HEK293 (cell line): ENCODE measurements at regions not wholly inside any gene's neighbourhood (a gene's known extent, or its start where the extent isn't known, plus 50 kb on each side); places are given as distances from the start of the nearest gene placed in this dataset.

Experiments
- CTCF ChIA-PET: fragments of 350-600 bp; formaldehyde crosslinking; extraction: SDS; loops from one replicate; lab custom pipeline; 2021; ENCODE audit warnings: antibody characterized with exemption; lab: Yijun Ruan, JAX
- POLR2A ChIA-PET: fragments of 300-600 bp; formaldehyde crosslinking; extraction: SDS; loops from one replicate; lab custom pipeline; 2020; ENCODE audit warnings: antibody characterized with exemption, inconsistent platforms; lab: Yijun Ruan, JAX
- H3K27ac ChIP-seq: fragments of 200-500 bp; sonication (Bioruptor generic); 2 replicates; pipeline ENCODE4 v1.5.1; 2014; ENCODE audit warnings: low read depth, low read length, control low read depth, inconsistent platforms; ENCODE audit errors: extremely low read depth
- H3K36me3 ChIP-seq, 2 experiments: fragments of 200-500 bp in 1 of 2; sonication (Bioruptor generic) in 1 of 2; 1 replicate in 1 of 2; 2 replicates in 1 of 2; pipeline ENCODE4 v1.5.1; 2014 to 2017; ENCODE audit warnings: inconsistent platforms in 2 of 2, low read length in 2 of 2; ENCODE audit not compliant: control insufficient read depth in 2 of 2, insufficient read depth in 1 of 2
- H3K4me1 ChIP-seq: fragments of 200-500 bp; sonication (Bioruptor generic); 2 replicates; pipeline ENCODE4 v1.5.1; 2014; ENCODE audit warnings: mild to moderate bottlenecking, low read length, inconsistent platforms; ENCODE audit not compliant: control insufficient read depth, insufficient read depth
- H3K4me3 ChIP-seq: 2 replicates; pipeline ENCODE4 v1.5.1; 2011; ENCODE audit warnings: low read depth, mild to moderate bottlenecking, control low read depth, low read length, moderate library complexity
- H3K9me3 ChIP-seq: fragments of 200-500 bp; sonication (Bioruptor generic); 2 replicates; pipeline ENCODE4 v1.5.1; 2014; ENCODE audit warnings: low read depth, low read length, inconsistent platforms; ENCODE audit not compliant: control insufficient read depth, insufficient read depth
- BCL11B ChIP-seq: fragments of 450-650 bp; formaldehyde crosslinking; IDR thresholded peaks from 2 replicates; pipeline ENCODE4 v1.5.1; 2016; ENCODE audit warnings: low read depth, missing biosample characterization, missing genetic modification characterization
- KLF10 ChIP-seq: fragments of 450-650 bp; IDR thresholded peaks from 2 replicates; pipeline ENCODE4 v1.5.1; 2018; ENCODE audit warnings: missing biosample characterization, mild to moderate bottlenecking, missing genetic modification characterization
- KLF16 ChIP-seq: fragments of 450-650 bp; formaldehyde crosslinking; IDR thresholded peaks from 2 replicates; pipeline ENCODE4 v1.5.1; 2017; ENCODE audit warnings: missing biosample characterization, missing genetic modification characterization
- MEIS1 ChIP-seq: sonication (generic); formaldehyde crosslinking; IDR thresholded peaks from 2 replicates; pipeline ENCODE4 v1.8.1; 2022; ENCODE audit warnings: missing genetic modification reagents, mild to moderate bottlenecking, borderline replicate concordance
- PRDM1 ChIP-seq: fragments of 450-650 bp; formaldehyde crosslinking; IDR thresholded peaks from 2 replicates; pipeline ENCODE4; 2016; ENCODE audit warnings: missing biosample characterization, missing genetic modification characterization
- ZBTB20 ChIP-seq: fragments of 450-650 bp; formaldehyde crosslinking; IDR thresholded peaks from 2 replicates; pipeline ENCODE4 v1.5.1; 2016; ENCODE audit warnings: missing biosample characterization, missing genetic modification characterization
- ZNF133 ChIP-seq: fragments of 450-650 bp; formaldehyde crosslinking; IDR thresholded peaks from 2 replicates; pipeline ENCODE4 v1.5.1; 2016; ENCODE audit warnings: missing biosample characterization, missing genetic modification characterization
- ZNF274 ChIP-seq, 2 experiments: fragments of 200-500 bp in 1 of 2; fragments of 450-650 bp in 1 of 2; sonication (Bioruptor generic) in 1 of 2; formaldehyde crosslinking in 1 of 2; IDR thresholded peaks; 2 replicates each; pipeline versions ENCODE4 v1.5.1 to v1.6.1; 2014 to 2016; ENCODE audit warnings: borderline replicate concordance in 1 of 2, inconsistent platforms in 1 of 2, low read length in 1 of 2, missing biosample characterization in 1 of 2, missing genetic modification characterization in 1 of 2
- ZNF501 ChIP-seq: fragments of 450-650 bp; formaldehyde crosslinking; IDR thresholded peaks from 2 replicates; pipeline ENCODE4 v1.5.1; 2016; ENCODE audit warnings: missing biosample characterization, missing genetic modification characterization
- ZNF514 ChIP-seq: fragments of 450-650 bp; formaldehyde crosslinking; IDR thresholded peaks from 2 replicates; pipeline ENCODE4 v1.5.1; 2016; ENCODE audit warnings: missing biosample characterization, missing genetic modification characterization
- ZNF549 ChIP-seq: fragments of 450-650 bp; IDR thresholded peaks from 2 replicates; pipeline ENCODE4 v1.5.1; 2018; ENCODE audit warnings: missing biosample characterization, missing genetic modification characterization, mild to moderate bottlenecking, inconsistent platforms, moderate library complexity
- ZNF571 ChIP-seq: fragments of 450-650 bp; formaldehyde crosslinking; IDR thresholded peaks from 2 replicates; pipeline ENCODE4 v1.5.0; 2017; ENCODE audit warnings: missing biosample characterization, missing genetic modification characterization
- ZNF629 ChIP-seq: fragments of 450-650 bp; formaldehyde crosslinking; IDR thresholded peaks from 2 replicates; pipeline ENCODE4 v1.5.1; 2017; ENCODE audit warnings: missing biosample characterization, missing genetic modification characterization
- ZNF654 ChIP-seq: fragments of 450-650 bp; formaldehyde crosslinking; IDR thresholded peaks from 2 replicates; pipeline ENCODE4 v1.5.1; 2016; ENCODE audit warnings: low read depth, missing biosample characterization, missing genetic modification characterization
- ZNF747 ChIP-seq: fragments of 450-650 bp; formaldehyde crosslinking; IDR thresholded peaks from 2 replicates; pipeline ENCODE4 v1.5.1; 2016; ENCODE audit warnings: missing biosample characterization, missing genetic modification characterization
- ZNF785 ChIP-seq: fragments of 450-650 bp; formaldehyde crosslinking; IDR thresholded peaks from 2 replicates; pipeline ENCODE4 v1.5.1; 2016; ENCODE audit warnings: missing biosample characterization, missing genetic modification characterization
- TF ChIP-seq, protein P1 (sequence below): fragments of 450-650 bp; formaldehyde crosslinking; IDR thresholded peaks from 2 replicates; pipeline ENCODE4 v1.5.1; 2017; ENCODE audit warnings: missing biosample characterization, missing genetic modification characterization
- TF ChIP-seq, protein P2 (sequence below): fragments of 450-650 bp; formaldehyde crosslinking; IDR thresholded peaks from 2 replicates; pipeline ENCODE4 v1.5.1; 2016; ENCODE audit warnings: missing biosample characterization, missing genetic modification characterization
- TF ChIP-seq, protein P3 (sequence below): sonication (generic); formaldehyde crosslinking; IDR thresholded peaks from 2 replicates; pipeline ENCODE4 v1.8.1; 2022; ENCODE audit warnings: mild to moderate bottlenecking, moderate library complexity, missing genetic modification reagents
- TF ChIP-seq, protein P4 (sequence below): fragments of 450-650 bp; formaldehyde crosslinking; IDR thresholded peaks from 2 replicates; pipeline ENCODE4 v1.5.1; 2016; ENCODE audit warnings: missing biosample characterization, missing genetic modification characterization
- TF ChIP-seq, protein P5 (sequence below): fragments of 450-650 bp; formaldehyde crosslinking; IDR thresholded peaks from 2 replicates; pipeline ENCODE4 v1.5.1; 2016; ENCODE audit warnings: missing biosample characterization, missing genetic modification characterization, low read depth

DNA sequence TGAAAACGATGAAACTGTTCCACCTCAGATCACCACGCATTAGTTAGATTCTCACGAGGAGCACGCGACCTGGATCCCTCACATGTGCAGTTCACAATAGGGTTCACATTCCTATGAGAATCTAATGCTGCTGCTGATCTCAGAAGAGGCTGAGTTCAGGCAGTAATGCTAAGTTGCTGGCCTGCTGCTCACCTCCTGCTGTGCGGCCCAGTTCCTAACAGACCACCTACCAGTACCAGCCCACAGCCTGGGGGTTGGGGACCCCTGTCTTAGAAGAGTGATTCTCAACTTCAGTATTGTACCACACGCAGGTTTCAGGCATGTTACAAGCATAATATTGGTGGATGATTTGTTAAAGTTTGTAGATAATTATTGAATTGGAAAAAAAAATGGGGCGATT lies 182.7 kb downstream of the BLID start:
- no peak for TF ChIP-seq KLF10 (tag by site-specific recombination)
- TF ChIP-seq PRDM1 (tag by site-specific recombination): no peak
- TF ChIP-seq ZNF571 (tag by site-specific recombination): no peak
- TF ChIP-seq, protein P1, sequence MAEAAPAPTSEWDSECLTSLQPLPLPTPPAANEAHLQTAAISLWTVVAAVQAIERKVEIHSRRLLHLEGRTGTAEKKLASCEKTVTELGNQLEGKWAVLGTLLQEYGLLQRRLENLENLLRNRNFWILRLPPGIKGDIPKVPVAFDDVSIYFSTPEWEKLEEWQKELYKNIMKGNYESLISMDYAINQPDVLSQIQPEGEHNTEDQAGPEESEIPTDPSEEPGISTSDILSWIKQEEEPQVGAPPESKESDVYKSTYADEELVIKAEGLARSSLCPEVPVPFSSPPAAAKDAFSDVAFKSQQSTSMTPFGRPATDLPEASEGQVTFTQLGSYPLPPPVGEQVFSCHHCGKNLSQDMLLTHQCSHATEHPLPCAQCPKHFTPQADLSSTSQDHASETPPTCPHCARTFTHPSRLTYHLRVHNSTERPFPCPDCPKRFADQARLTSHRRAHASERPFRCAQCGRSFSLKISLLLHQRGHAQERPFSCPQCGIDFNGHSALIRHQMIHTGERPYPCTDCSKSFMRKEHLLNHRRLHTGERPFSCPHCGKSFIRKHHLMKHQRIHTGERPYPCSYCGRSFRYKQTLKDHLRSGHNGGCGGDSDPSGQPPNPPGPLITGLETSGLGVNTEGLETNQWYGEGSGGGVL (tag by site-specific recombination): no peak
- TF ChIP-seq BCL11B: no peak
- TF ChIP-seq ZNF629: no peak
- TF ChIP-seq, protein P2, sequence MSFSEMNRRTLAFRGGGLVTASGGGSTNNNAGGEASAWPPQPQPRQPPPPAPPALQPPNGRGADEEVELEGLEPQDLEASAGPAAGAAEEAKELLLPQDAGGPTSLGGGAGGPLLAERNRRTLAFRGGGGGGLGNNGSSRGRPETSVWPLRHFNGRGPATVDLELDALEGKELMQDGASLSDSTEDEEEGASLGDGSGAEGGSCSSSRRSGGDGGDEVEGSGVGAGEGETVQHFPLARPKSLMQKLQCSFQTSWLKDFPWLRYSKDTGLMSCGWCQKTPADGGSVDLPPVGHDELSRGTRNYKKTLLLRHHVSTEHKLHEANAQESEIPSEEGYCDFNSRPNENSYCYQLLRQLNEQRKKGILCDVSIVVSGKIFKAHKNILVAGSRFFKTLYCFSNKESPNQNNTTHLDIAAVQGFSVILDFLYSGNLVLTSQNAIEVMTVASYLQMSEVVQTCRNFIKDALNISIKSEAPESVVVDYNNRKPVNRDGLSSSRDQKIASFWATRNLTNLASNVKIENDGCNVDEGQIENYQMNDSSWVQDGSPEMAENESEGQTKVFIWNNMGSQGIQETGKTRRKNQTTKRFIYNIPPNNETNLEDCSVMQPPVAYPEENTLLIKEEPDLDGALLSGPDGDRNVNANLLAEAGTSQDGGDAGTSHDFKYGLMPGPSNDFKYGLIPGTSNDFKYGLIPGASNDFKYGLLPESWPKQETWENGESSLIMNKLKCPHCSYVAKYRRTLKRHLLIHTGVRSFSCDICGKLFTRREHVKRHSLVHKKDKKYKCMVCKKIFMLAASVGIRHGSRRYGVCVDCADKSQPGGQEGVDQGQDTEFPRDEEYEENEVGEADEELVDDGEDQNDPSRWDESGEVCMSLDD (tag by site-specific recombination): no peak
- TF ChIP-seq, protein P3, sequence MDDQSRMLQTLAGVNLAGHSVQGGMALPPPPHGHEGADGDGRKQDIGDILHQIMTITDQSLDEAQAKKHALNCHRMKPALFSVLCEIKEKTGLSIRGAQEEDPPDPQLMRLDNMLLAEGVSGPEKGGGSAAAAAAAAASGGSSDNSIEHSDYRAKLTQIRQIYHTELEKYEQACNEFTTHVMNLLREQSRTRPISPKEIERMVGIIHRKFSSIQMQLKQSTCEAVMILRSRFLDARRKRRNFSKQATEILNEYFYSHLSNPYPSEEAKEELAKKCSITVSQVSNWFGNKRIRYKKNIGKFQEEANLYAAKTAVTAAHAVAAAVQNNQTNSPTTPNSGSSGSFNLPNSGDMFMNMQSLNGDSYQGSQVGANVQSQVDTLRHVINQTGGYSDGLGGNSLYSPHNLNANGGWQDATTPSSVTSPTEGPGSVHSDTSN (CRISPR knock-in tag): no peak
- no peak for TF ChIP-seq ZNF549 (tag by site-specific recombination)
- TF ChIP-seq, all 188 proteins: peak for 0
- Histone ChIP-seq H3K27ac (no peak overlapping the region), H3K4me3 (no peak overlapping the region), H3K9me3 (no peaks in the 10 kb centered on the region), H3K36me3 (no peaks in the 10 kb centered on the region), H3K4me1 (0 out of 2 replicates have a peak, but pooled peaks cover 8% of the 10 kb centered on the region)
- ChIA-PET CTCF (no interaction called here), POLR2A (no interaction called here)

DNA sequence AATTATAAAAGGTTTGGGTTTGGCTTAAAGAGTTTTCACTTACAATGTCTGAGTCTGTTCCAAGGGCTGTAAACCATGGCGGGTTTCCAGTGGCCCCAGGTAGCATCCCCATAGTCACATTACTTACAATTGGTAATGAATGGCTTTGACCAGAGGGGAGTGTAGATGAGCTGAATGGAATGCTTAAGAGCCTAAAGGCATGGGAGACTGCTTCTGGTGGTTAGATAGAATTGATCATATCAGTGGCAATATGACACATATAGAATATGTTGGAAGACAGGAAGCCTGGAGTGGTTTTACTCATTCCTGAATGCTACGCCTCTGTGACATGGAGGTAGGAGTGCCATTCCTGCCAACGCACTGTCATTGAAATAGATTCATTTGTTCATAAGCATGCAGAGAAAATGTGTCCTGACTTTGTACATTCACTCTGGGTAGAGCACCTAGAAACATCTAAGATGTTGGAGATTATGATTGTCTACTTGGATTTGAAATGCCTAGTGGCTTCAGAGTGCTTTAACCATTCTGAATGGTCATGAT lies 183.3 kb downstream of the BLID start:
- no peak overlapping the region for H3K27ac ChIP-seq
- H3K4me3 ChIP-seq: no peak overlapping the region
- no peaks in the 10 kb centered on the region for H3K9me3 ChIP-seq
- H3K36me3 ChIP-seq: no peaks in the 10 kb centered on the region
- POLR2A ChIA-PET: no interaction called here
- TF ChIP-seq ZNF654 (tag by site-specific recombination) (no peak), ZNF785 (tag by site-specific recombination) (no peak), ZNF274 (IDR thresholded peaks at IDR 0.05; ENCODE audit: low read length) (no peak), ZNF274 (tag by site-specific recombination; IDR thresholded peaks at IDR 0.05; ENCODE audit: borderline replicate concordance) (no peak), MEIS1 (no peak), ZNF501 (tag by site-specific recombination) (no peak), ZNF133 (tag by site-specific recombination) (no peak), ZNF747 (no peak), ZBTB20 (tag by site-specific recombination) (no peak), ZNF514 (tag by site-specific recombination) (no peak), KLF16 (tag by site-specific recombination) (no peak)
- TF ChIP-seq, protein P4, sequence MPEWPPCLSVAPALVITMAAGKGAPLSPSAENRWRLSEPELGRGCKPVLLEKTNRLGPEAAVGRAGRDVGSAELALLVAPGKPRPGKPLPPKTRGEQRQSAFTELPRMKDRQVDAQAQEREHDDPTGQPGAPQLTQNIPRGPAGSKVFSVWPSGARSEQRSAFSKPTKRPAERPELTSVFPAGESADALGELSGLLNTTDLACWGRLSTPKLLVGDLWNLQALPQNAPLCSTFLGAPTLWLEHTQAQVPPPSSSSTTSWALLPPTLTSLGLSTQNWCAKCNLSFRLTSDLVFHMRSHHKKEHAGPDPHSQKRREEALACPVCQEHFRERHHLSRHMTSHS (tag by site-specific recombination): no peak
- TF ChIP-seq, protein P5, sequence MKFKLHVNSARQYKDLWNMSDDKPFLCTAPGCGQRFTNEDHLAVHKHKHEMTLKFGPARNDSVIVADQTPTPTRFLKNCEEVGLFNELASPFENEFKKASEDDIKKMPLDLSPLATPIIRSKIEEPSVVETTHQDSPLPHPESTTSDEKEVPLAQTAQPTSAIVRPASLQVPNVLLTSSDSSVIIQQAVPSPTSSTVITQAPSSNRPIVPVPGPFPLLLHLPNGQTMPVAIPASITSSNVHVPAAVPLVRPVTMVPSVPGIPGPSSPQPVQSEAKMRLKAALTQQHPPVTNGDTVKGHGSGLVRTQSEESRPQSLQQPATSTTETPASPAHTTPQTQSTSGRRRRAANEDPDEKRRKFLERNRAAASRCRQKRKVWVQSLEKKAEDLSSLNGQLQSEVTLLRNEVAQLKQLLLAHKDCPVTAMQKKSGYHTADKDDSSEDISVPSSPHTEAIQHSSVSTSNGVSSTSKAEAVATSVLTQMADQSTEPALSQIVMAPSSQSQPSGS (tag by site-specific recombination): no peak
- TF ChIP-seq, all 188 proteins: peak for 0
- 0 out of 2 replicates have a peak, but pooled peaks cover 8% of the 10 kb centered on the region for H3K4me1 ChIP-seq
- CTCF ChIA-PET: no interaction called here
